ENCODE measurements at regions not wholly inside any gene's neighbourhood (a gene's known extent, or its start where the extent isn't known, plus 50 kb on each side); places are given as distances from the start of the nearest gene placed in this dataset.
"Not testable (repeated sequence)": the region's sequence is repeated elsewhere in the genome, so short reads cannot be mapped to it uniquely, and the experiment has no call there.

DNA sequence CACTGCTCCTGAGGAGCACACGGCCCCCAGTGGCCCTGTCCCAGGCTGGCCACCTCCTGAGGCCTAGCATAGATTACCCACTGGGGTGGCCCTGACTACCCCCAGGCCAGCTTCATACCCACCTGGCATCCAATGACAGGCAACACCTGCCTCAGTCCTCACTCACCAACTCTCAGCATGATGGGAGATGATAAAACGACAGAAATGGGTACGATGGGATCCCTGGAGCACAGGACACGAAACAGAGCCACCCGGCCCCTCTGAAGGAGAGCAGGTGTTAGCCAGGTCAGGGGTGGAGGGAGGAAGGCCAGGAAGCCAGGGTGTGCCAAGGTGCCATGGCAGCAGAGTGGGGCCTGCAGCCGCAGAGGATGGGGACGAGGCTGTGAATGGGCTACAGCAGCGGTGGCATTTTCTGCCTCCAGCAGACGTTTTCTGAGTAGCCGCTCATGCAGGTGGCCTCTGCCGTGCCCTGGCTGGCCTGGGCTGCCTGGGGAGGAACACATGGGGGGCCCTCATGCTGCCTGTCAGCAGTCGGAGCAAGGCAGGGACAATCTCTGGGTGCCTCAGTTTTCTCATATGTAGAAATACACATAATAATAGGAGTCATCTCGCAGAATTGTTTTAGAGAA lies 50.2 kb upstream of the FGF3 start:
- no peak for TF ChIP-seq Cebpa-rat (IDR thresholded peaks at IDR 0.05)
- H3K36me3 ChIP-seq = no peaks in the 10 kb centered on the region
- H4K20me1 ChIP-seq = peaks cover 22% of the 10 kb centered on the region; the same call in 1 of the 2 replicates
- H3K9me3 ChIP-seq = no peaks in the 10 kb centered on the region
- no peak overlapping the region for H3K4me2 ChIP-seq
- H3K4me3 ChIP-seq = no peak overlapping the region
- H3K27ac ChIP-seq = no peak overlapping the region
- peaks cover 20% of the 10 kb centered on the region for H3K4me1 ChIP-seq
- H3K27me3 ChIP-seq = peaks cover 28% of the 10 kb centered on the region
- no peak overlapping the region for H3K9ac ChIP-seq

DNA sequence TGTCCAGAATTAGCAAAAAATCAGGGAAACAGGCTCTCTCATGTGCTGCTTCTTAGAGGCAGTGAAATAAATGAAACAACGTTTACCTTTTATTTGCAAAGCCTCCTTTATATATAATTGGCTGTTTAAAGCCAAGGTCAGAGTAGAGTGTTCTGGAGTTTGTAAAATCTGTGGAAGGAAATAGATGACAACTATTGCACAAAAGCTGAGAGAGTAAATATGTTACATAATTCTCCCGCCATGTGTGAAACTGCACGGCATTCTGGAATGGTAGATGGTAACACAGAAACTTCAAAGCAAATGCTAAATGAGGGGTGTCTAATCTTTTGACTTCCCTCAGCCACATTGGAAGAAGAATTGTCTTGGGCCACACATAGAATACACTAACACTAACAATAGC lies 51.5 kb upstream of the FGF3 start:
- Histone ChIP-seq H3K4me1 (peaks cover 20% of the 10 kb centered on the region), H3K4me3 (no peak overlapping the region), H3K4me2 (no peak overlapping the region), H3K27ac (no peak overlapping the region), H4K20me1 (peaks cover 22% of the 10 kb centered on the region; the same call in 1 of the 2 replicates), H3K9me3 (no peaks in the 10 kb centered on the region), H3K27me3 (peaks cover 28% of the 10 kb centered on the region), H3K9ac (no peak overlapping the region), H3K36me3 (no peaks in the 10 kb centered on the region)
- TF ChIP-seq Cebpa-rat (IDR thresholded peaks at IDR 0.05) = no peak

DNA sequence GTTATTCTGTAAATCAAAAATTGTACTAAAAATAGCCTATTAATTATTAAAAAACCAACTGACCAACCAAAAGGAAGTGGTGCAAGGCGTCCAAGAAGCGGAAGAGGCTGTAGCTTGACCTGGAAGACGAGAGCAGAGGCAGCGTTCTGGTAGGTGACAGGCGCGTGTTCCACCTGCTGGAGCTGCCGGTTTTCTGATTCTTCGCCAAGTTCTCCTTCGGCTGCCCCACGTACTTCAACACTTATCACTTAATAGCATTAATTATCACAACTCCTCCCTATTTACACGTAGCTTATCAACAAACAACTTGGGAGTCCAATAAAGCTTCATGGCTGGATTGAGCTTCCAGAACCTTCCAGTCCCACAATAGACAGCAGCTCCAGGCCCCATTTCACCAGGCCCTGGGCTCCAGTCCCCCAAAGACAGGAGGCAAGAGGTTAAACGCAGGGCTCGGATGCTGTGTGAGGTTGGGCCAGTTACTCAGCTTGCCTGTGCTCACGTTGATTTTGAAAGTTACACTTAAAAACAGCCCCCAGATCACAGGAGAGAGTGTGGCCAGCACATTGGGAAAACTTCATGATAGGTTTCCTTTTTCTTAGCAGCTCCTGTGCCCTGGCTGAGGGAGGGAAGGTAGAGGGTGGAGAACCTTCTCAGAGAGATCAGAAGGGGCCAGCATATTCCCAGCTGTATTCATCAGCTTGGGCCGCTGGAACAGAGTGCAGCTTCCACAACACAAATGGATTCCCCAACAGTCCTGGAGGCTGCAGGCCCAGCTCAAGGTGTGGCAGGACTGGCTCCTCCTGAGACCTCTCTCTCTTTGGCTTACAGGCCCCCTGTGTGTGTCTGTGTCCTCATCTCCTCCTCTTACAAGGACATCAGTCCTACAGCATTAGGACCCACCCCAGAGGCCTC lies 54.2 kb upstream of the FGF3 start:
- no peak overlapping the region for H3K4me2 ChIP-seq
- H3K27me3 ChIP-seq = peaks cover 11% of the 10 kb centered on the region
- no peak overlapping the region for H3K9ac ChIP-seq
- H3K27ac ChIP-seq = no peak overlapping the region
- no peak overlapping the region for H3K4me3 ChIP-seq
- H3K36me3 ChIP-seq = no peaks in the 10 kb centered on the region
- no peaks in the 10 kb centered on the region for H3K9me3 ChIP-seq
- peaks cover 12% of the 10 kb centered on the region; the same call in 1 of the 2 replicates for H4K20me1 ChIP-seq
- peaks cover 9% of the 10 kb centered on the region for H3K4me1 ChIP-seq
- no peak for TF ChIP-seq Cebpa-rat (IDR thresholded peaks at IDR 0.05)

DNA sequence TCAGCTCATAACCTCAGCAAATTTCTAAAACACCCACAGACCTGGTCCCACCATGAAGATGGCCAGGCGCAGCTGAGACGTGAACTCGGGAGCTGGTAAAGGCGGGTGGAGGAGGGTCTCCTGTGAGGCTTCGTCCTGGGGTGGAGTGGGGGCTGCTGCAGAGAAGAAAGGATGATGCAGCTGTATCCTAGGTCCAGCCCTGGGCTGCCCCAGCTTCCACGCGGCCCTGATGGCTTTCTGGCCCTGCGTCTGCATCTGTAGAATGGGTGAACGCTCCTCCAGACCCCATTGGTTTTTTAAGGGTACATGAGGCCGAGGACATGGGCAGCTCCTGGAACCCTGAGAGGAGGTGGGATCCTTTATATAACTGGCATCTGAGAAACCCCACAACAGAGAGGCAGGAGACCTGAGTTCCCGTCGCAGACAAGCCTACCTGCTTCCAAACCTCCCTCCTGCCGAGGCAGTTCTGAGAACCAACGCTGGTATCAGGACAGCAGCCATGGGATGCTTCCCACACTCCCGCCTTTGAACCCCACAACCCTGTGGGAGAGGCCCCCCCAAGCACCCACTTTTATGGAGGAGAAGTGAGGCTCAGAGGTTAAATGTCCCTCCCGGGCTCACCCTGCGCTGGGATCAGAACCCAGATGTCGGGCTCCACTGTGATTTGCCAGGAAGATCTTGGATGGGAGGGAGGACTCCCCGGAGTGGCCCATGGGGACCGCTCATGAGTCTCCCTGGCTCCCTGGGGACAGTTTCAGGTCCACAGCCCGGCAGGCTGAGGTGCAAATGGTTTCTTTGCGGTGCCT lies 55.2 kb upstream of the FGF3 start:
- peaks cover 1% of the 10 kb centered on the region for H3K27me3 ChIP-seq
- TF ChIP-seq Cebpa-rat (IDR thresholded peaks at IDR 0.05) = no peak
- no peaks in the 10 kb centered on the region for H3K4me1 ChIP-seq
- H3K27ac ChIP-seq = no peak overlapping the region
- H3K36me3 ChIP-seq = no peaks in the 10 kb centered on the region
- H3K4me3 ChIP-seq = no peak overlapping the region
- no peaks in the 10 kb centered on the region for H3K9me3 ChIP-seq
- H4K20me1 ChIP-seq = peaks cover 3% of the 10 kb centered on the region; the same call in 1 of the 2 replicates
- H3K9ac ChIP-seq = no peak overlapping the region
- no peak overlapping the region for H3K4me2 ChIP-seq

DNA sequence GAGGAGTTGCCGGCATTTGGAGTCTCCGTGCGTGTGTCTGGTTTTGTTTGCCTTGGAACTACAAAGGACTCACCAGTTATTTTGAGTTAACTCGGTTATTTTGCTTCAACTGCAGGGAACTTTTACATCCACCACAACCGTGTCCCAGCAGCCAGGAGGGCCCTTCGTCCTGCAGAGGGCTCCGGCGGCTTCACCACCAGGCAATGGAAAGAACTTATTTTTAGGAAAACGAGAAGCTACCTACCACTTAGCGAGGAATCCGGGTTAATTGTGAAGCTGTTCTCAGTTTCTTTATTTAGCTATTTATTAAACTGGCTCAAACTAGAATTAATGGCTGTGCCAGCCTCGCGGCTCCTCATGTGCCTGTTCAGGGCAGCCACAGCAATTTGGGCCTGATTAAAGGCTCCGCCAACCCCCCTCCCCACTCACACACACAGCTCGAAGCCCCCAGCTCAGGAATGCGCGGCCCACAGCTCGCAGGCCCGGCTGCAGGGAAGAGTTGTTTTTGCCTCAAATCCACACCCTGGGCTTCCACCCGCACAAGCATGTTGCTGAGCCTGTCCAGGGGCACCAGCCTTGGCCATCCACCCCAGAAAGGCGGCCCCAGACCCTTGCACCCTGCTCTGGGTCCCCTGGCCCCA lies 55.9 kb upstream of the FGF3 start:
- H4K20me1 ChIP-seq = no peaks in the 10 kb centered on the region
- H3K9ac ChIP-seq = no peak overlapping the region
- no peak overlapping the region for H3K27ac ChIP-seq
- no peaks in the 10 kb centered on the region for H3K4me1 ChIP-seq
- no peaks in the 10 kb centered on the region for H3K36me3 ChIP-seq
- H3K4me3 ChIP-seq = no peak overlapping the region
- H3K4me2 ChIP-seq = no peak overlapping the region
- TF ChIP-seq Cebpa-rat (IDR thresholded peaks at IDR 0.05) = no peak
- no peaks in the 10 kb centered on the region for H3K9me3 ChIP-seq
- no peaks in the 10 kb centered on the region; the same call in 1 of the 2 replicates for H3K27me3 ChIP-seq

DNA sequence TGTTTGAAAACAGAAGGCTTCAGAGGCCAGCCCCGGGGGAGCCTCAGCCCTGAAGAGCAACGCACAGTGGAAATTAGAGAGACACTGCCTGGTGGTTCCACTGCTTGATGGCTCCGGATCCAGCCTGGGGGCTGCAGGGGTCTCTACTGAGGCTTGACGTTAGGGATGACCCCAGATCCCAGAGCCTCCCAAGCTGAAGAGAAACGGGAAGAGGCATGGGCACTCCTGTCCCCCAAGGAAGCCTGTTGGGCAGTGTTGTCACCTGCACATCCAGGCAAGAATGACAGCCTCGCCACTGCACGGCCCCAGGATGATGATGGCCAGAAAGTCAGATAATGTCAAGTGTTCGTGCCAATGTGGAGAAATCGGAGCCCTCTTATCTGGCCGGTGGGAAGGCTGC lies 56.8 kb upstream of the FGF3 start:
- Histone ChIP-seq H3K36me3 (no peaks in the 10 kb centered on the region), H3K4me2 (no peak overlapping the region), H3K27ac (no peak overlapping the region), H3K9ac (no peak overlapping the region), H3K4me3 (no peak overlapping the region), H3K9me3 (no peaks in the 10 kb centered on the region), H3K4me1 (no peaks in the 10 kb centered on the region), H3K27me3 (no peaks in the 10 kb centered on the region; the same call in 1 of the 2 replicates), H4K20me1 (no peaks in the 10 kb centered on the region; the same call in 1 of the 2 replicates)
- no peak for TF ChIP-seq Cebpa-rat (IDR thresholded peaks at IDR 0.05)

DNA sequence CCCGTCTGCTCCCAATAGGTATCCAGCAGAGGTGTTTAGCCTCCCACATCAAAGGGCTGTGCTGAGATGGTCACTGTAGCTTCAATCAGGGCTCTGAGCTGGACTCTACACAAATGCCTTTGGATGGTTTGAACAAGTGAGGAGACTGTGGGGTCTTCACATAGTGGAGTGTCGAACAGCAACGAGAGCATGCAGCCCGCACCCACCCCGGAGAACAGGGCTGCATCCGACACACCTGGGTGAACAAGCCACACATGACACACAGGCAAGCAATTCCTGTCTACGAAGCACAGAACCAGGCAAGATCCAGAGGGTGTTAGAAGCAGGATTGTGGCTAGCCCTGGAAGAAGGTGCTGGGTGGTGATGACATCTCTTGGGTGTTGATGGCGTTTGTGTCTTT lies 58.0 kb upstream of the FGF3 start:
- no peak for TF ChIP-seq Cebpa-rat (IDR thresholded peaks at IDR 0.05)

DNA sequence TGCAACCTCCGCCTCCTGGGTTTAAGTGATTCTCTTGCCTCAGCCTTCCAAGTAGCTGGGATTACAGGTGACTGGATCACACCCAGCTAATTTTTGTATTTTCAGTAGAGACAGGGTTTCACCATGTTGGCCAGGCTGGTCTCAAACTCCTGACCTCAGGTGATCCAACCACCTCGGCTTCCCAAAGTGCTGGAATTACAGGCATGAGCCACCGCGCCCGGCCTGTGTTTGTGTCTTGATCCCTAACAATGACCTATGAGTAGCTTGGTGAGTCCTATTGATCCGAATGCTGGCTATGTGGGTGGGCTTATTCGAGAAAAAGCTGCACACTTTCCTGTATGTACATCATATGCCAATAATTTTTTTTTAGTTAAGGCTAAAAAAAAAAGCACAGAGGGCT lies 58.5 kb upstream of the FGF3 start:
- not testable (repeated sequence) for H3K4me2 ChIP-seq, H3K4me3 ChIP-seq, H3K9me3 ChIP-seq, H3K36me3 ChIP-seq, H3K9ac ChIP-seq, H4K20me1 ChIP-seq, H3K4me1 ChIP-seq, H3K27ac ChIP-seq, H3K27me3 ChIP-seq

More for the DNA sequence above, 58.0 kb upstream of the FGF3 start:
- Histone ChIP-seq H3K4me2 (no peak overlapping the region), H3K4me3 (no peak overlapping the region), H3K27ac (no peak overlapping the region), H3K4me1 (no peaks in the 10 kb centered on the region), H3K36me3 (no peaks in the 10 kb centered on the region), H3K27me3 (no peaks in the 10 kb centered on the region; the same call in 1 of the 2 replicates), H4K20me1 (no peaks in the 10 kb centered on the region; the same call in 1 of the 2 replicates), H3K9ac (no peak overlapping the region), H3K9me3 (no peaks in the 10 kb centered on the region)

DNA sequence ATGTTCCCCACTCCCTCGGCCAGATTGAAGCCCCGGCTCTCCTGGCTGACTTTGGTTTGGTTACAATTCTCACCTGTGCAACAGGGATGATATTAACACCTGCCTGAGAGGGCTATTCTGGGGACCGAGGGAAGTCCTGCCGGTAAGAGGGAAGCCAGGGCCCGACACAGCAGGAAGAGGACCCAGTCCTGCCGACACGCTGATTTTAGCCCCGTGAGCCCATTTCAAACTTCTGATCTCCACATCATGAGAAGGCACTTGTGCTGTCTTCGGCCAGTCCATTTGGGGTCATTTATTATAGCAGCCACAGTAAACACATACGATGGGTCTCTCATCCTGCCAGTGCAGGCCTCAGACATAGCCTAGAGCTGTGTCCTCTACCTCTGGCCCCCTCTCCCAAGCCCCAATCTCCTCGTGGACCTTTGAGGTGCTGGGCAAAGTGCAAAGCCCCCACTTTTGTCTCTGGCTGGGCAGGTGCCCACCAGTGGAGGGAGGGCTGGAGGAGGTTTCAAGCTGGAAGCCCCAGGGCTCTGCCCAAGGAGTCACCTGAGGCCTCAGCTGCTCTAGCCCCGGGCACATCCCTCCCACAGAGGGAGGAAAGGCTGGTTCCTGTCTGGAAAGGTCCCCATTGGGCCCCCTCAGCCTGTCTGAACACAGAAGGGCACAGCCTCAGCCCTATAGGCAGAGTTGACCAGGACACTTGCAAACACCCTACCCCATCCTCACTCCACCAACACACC lies 59.1 kb upstream of the FGF3 start:
- H3K27me3 ChIP-seq = no peaks in the 10 kb centered on the region; the same call in 1 of the 2 replicates
- H3K27ac ChIP-seq = no peak overlapping the region
- no peaks in the 10 kb centered on the region; the same call in 1 of the 2 replicates for H4K20me1 ChIP-seq
- no peak overlapping the region for H3K4me2 ChIP-seq
- no peak overlapping the region for H3K4me3 ChIP-seq
- no peak overlapping the region for H3K9ac ChIP-seq
- TF ChIP-seq Cebpa-rat (IDR thresholded peaks at IDR 0.05) = no peak
- H3K4me1 ChIP-seq = no peaks in the 10 kb centered on the region
- no peaks in the 10 kb centered on the region for H3K9me3 ChIP-seq
- H3K36me3 ChIP-seq = no peaks in the 10 kb centered on the region
